Osteocyte (in vitro differentiated cells): ENCODE measurements at regions not wholly inside any gene's neighbourhood (a gene's known extent, or its start where the extent isn't known, plus 50 kb on each side); places are given as distances from the start of the nearest gene placed in this dataset.
"Not testable (repeated sequence)": the region's sequence is repeated elsewhere in the genome, so short reads cannot be mapped to it uniquely, and the experiment has no call there.

ENCODE experiments used
- DNase-seq: peaks from one replicate; pipeline ENCODE4 v3.0.0; 2021; ENCODE audit warnings: mixed read lengths; ENCODE audit not compliant: unreplicated experiment; ENCODE audit errors: extremely low spot score
- H3K27ac Mint-ChIP-seq: one replicate; pipeline ENCODE4 v1.8.0; 2021; ENCODE audit warnings: mild to moderate bottlenecking, mixed read lengths; ENCODE audit not compliant: unreplicated experiment
- H3K27me3 Mint-ChIP-seq: one replicate; pipeline ENCODE4 v1.8.0; 2021; ENCODE audit warnings: mixed read lengths; ENCODE audit not compliant: unreplicated experiment
- H3K36me3 Mint-ChIP-seq: one replicate; pipeline ENCODE4 v1.8.0; 2021; ENCODE audit warnings: mixed read lengths; ENCODE audit not compliant: unreplicated experiment
- H3K4me1 Mint-ChIP-seq: one replicate; pipeline ENCODE4 v1.8.0; 2021; ENCODE audit warnings: mixed read lengths; ENCODE audit not compliant: unreplicated experiment
- H3K4me3 Mint-ChIP-seq: one replicate; pipeline ENCODE4 v1.8.0; 2021; ENCODE audit warnings: mild to moderate bottlenecking, moderate library complexity, mixed read lengths; ENCODE audit not compliant: unreplicated experiment
- H3K9me3 Mint-ChIP-seq: one replicate; pipeline ENCODE4 v1.8.0; 2021; ENCODE audit warnings: mixed read lengths; ENCODE audit not compliant: unreplicated experiment
- CTCF ChIP-seq: fragments of 200-600 bp; sonication (generic); IDR thresholded peaks from 2 replicates; pipeline ENCODE4 v1.5.0; 2021; ENCODE audit warnings: antibody characterized with exemption, mild to moderate bottlenecking, moderate library complexity

DNA sequence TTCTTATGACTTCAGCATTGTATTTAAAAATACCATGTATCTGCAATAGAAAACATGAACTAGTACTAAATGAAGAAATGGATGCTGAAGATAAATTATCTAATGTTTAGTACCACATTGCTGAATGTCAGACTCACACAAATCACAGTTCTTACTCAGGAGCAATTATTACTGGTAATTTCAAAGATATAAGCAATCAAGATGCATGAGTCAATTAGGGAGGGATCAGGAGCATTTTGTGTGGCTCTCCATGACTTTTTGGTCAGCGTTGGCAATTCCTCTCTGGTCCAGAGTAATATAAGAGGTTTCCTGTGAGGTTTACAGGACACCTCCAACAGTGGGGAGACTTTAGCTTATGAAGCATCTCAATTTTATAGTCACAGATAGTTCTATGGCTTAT, 167.0 kb upstream of the PCDH7 start:
- Mint-ChIP-seq H3K4me3 (no peak overlapping the region), H3K27me3 (no peaks in the 10 kb centered on the region), H3K36me3 (no peaks in the 10 kb centered on the region), H3K27ac (no peak overlapping the region), H3K9me3 (no peaks in the 10 kb centered on the region), H3K4me1 (peaks cover 2% of the 10 kb centered on the region)
- TF ChIP-seq CTCF = no peak
- DNase-seq = no peak

DNA sequence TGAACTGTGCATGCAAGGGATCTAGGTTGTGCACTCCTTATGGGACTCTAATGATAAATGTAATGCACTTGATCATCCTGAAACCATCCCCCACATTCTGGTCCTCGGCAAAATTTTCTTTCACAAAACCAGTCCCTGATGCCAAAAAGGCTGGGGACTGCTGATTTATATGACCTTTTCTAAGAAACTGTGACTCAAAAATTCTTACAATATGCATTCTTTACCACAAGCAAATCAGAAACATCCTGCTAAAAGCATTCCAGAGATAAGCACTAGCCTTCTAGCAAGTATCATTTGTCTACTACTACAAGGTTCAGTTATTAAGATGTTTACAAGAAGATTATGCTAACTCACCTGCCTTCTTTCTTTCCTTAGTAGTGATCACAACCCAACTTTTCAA, 166.5 kb upstream of the PCDH7 start:
- no peaks in the 10 kb centered on the region for H3K36me3 Mint-ChIP-seq
- no peaks in the 10 kb centered on the region for H3K27me3 Mint-ChIP-seq
- H3K4me1 Mint-ChIP-seq = peaks cover 2% of the 10 kb centered on the region
- H3K9me3 Mint-ChIP-seq = no peaks in the 10 kb centered on the region
- no peak for DNase-seq
- no peak overlapping the region for H3K4me3 Mint-ChIP-seq
- TF ChIP-seq CTCF = no peak
- no peak overlapping the region for H3K27ac Mint-ChIP-seq

GRCh38 chr4:30555775-30556174, 164.4 kb upstream of the PCDH7 start:
- Mint-ChIP-seq H3K27me3 (no peaks in the 10 kb centered on the region), H3K27ac (no peak overlapping the region), H3K9me3 (peaks cover 5% of the 10 kb centered on the region), H3K36me3 (no peaks in the 10 kb centered on the region), H3K4me1 (peaks cover 2% of the 10 kb centered on the region), H3K4me3 (no peak overlapping the region)
- TF ChIP-seq CTCF = no peak
- no peak for DNase-seq

DNA sequence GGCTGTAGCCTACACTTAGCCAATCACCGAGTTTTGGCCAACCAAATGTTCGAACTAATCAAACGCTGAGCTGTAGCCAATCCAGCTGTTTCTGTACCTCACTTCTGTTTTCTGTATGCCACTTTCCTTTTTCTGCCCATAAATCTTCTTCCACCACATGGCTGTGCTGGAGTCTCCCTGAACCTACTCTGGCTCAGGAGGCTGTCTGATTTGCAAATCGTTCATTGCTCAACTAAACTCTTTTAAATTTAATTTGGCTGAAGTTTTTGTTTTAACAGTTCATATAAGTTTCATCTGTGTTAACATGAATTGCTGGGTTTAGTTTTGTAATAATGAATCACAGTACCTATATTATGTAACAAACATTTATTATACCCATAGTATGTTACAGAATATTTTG, 160.7 kb upstream of the PCDH7 start:
- no peak for DNase-seq
- peaks cover 27% of the 10 kb centered on the region for H3K9me3 Mint-ChIP-seq
- no peak overlapping the region for H3K4me3 Mint-ChIP-seq
- no peaks in the 10 kb centered on the region for H3K27me3 Mint-ChIP-seq
- peaks cover 3% of the 10 kb centered on the region for H3K36me3 Mint-ChIP-seq
- H3K4me1 Mint-ChIP-seq = no peaks in the 10 kb centered on the region
- no peak overlapping the region for H3K27ac Mint-ChIP-seq
- TF ChIP-seq CTCF = no peak

DNA sequence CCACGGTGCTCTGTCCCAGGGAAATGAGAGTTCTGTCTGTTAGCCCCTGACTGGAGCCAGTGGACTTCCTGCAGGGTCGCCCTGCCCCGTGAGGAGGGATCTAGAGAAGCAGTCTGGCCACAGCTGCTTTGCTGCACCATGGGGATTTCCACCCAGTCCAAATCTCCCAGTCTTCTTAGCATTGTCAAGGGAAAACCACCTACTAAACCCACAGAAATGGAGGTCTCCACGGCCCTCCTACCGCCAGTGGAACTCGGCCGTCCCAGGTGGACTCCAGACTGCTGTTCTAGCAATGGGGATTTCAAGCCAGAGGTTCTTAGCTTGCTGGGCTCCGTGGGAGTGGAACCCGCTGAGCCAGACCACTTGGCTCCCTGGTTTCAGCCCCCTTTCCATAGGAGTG, 133.3 kb upstream of the PCDH7 start:
- no peak for DNase-seq
- Mint-ChIP-seq H3K4me3 (no peak overlapping the region), H3K27me3 (no peaks in the 10 kb centered on the region), H3K4me1 (no peaks in the 10 kb centered on the region), H3K9me3 (peaks cover 7% of the 10 kb centered on the region), H3K36me3 (no peaks in the 10 kb centered on the region), H3K27ac (no peak overlapping the region)
- TF ChIP-seq CTCF = no peak

DNA sequence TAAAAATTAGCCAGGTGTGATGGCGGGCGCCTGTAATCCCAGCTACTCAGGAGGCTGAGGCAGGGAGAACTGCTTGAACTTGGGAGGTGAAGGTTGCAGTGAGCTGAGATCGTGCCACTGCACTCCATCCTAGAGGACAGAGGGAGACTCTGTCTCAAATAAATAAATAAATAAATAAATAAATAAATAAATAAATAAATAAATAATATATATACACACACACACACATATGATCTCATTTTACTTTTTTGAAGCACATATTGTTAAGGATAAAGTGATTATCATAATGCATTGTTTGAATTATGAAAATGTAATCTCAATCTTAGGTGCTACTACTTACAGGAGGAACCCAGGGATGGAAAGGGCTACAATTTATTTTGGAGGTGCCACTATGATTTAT, 130.5 kb upstream of the PCDH7 start:
- not testable (repeated sequence) for H3K27ac Mint-ChIP-seq, DNase-seq, H3K4me1 Mint-ChIP-seq, H3K9me3 Mint-ChIP-seq, H3K36me3 Mint-ChIP-seq, H3K4me3 Mint-ChIP-seq, H3K27me3 Mint-ChIP-seq
